Activated T-helper 2 cell treated with anti-CD3 and anti-CD28 coated beads, Interferon-gamma antibody, Interleukin-2, Interleukin-4, amounts not matched to agents 10 μg/mL and 5 μg/mL and 100 μg/mL, durations not matched to agents 14 hours and 24 hours and 36 hours (primary cell): ENCODE measurements at regions not wholly inside any gene's neighbourhood (a gene's known extent, or its start where the extent isn't known, plus 50 kb on each side); places are given as distances from the start of the nearest gene placed in this dataset.

Experiments used
- DNase-seq: peaks from one replicate; pipeline ENCODE4 v3.0.0; 2021; ENCODE audit warnings: low spot score
- H3K27ac Mint-ChIP-seq: one replicate; pipeline ENCODE4 v1.8.0; 2021; ENCODE audit warnings: mixed read lengths
- H3K27me3 Mint-ChIP-seq: one replicate; pipeline ENCODE4 v1.8.0; 2021; ENCODE audit warnings: low read depth, mixed read lengths
- H3K36me3 Mint-ChIP-seq: one replicate; pipeline ENCODE4 v1.8.0; 2021; ENCODE audit warnings: low read depth, mixed read lengths
- H3K4me1 Mint-ChIP-seq: one replicate; pipeline ENCODE4 v1.8.0; 2021; ENCODE audit warnings: low read depth, mixed read lengths
- H3K4me3 Mint-ChIP-seq: one replicate; pipeline ENCODE4 v1.8.0; 2021; ENCODE audit warnings: low read depth, mild to moderate bottlenecking, moderate library complexity, mixed read lengths
- H3K9me3 Mint-ChIP-seq: one replicate; pipeline ENCODE4 v1.8.0; 2021; ENCODE audit warnings: mixed read lengths
- intact Hi-C: fragments of 100-400 bp; cut with micrococcal nuclease; formaldehyde crosslinking; loops from one replicate; pipeline ENCODE4 v1.15.1; 2023

GRCh38 chr9:18022642-18023041 lies 443.8 kb downstream of the SH3GL2 start:
- H3K27ac Mint-ChIP-seq, result no peak overlapping the region
- H3K27me3 Mint-ChIP-seq, result no peaks in the 10 kb centered on the region
- no peak overlapping the region for H3K4me3 Mint-ChIP-seq
- no peak for DNase-seq
- peaks cover 7% of the 10 kb centered on the region for H3K9me3 Mint-ChIP-seq
- intact Hi-C loops, result no loop called here
- no peaks in the 10 kb centered on the region for H3K36me3 Mint-ChIP-seq
- H3K4me1 Mint-ChIP-seq, result no peaks in the 10 kb centered on the region

GRCh38 chr9:18023332-18023731 lies 444.5 kb downstream of the SH3GL2 start:
- no peak for DNase-seq
- H3K27me3 Mint-ChIP-seq, result no peaks in the 10 kb centered on the region
- no peak overlapping the region for H3K4me3 Mint-ChIP-seq
- H3K36me3 Mint-ChIP-seq, result no peaks in the 10 kb centered on the region
- H3K27ac Mint-ChIP-seq, result no peak overlapping the region
- H3K4me1 Mint-ChIP-seq, result no peaks in the 10 kb centered on the region
- peaks cover 7% of the 10 kb centered on the region for H3K9me3 Mint-ChIP-seq
- intact Hi-C loops, result no loop called here

GRCh38 chr9:18032636-18033035 lies 441.3 kb upstream of the ADAMTSL1 start:
- intact Hi-C loops, result no loop called here
- peaks cover 6% of the 10 kb centered on the region for H3K9me3 Mint-ChIP-seq
- no peaks in the 10 kb centered on the region for H3K4me1 Mint-ChIP-seq
- no peak for DNase-seq
- H3K27ac Mint-ChIP-seq, result no peak overlapping the region
- H3K36me3 Mint-ChIP-seq, result no peaks in the 10 kb centered on the region
- no peaks in the 10 kb centered on the region for H3K27me3 Mint-ChIP-seq
- H3K4me3 Mint-ChIP-seq, result no peak overlapping the region

- Mint-ChIP-seq H3K36me3 (no peaks in the 10 kb centered on the region), H3K27ac (no peak overlapping the region), H3K27me3 (no peaks in the 10 kb centered on the region), H3K4me3 (no peak overlapping the region), H3K4me1 (no peaks in the 10 kb centered on the region), H3K9me3 (no peaks in the 10 kb centered on the region)
- intact Hi-C loops, result no loop called here
- DNase-seq, result no peak
Observed at GRCh38 chr9:18036422-18037187, 437.3 kb upstream of the ADAMTSL1 start.

- Mint-ChIP-seq H3K9me3 (no peaks in the 10 kb centered on the region), H3K27ac (no peak overlapping the region), H3K4me1 (no peaks in the 10 kb centered on the region), H3K36me3 (no peaks in the 10 kb centered on the region), H3K4me3 (no peak overlapping the region), H3K27me3 (no peaks in the 10 kb centered on the region)
- intact Hi-C loops, result no loop called here
- no peak for DNase-seq
Observed at GRCh38 chr9:18037981-18038380, 436.0 kb upstream of the ADAMTSL1 start.

GRCh38 chr9:18040327-18040726 lies 433.6 kb upstream of the ADAMTSL1 start:
- no peaks in the 10 kb centered on the region for H3K36me3 Mint-ChIP-seq
- no peaks in the 10 kb centered on the region for H3K4me1 Mint-ChIP-seq
- H3K9me3 Mint-ChIP-seq, result no peaks in the 10 kb centered on the region
- intact Hi-C loops, result no loop called here
- DNase-seq, result no peak
- no peak overlapping the region for H3K4me3 Mint-ChIP-seq
- H3K27me3 Mint-ChIP-seq, result no peaks in the 10 kb centered on the region
- H3K27ac Mint-ChIP-seq, result no peak overlapping the region

GRCh38 chr9:18043978-18044377 lies 430.0 kb upstream of the ADAMTSL1 start:
- Mint-ChIP-seq H3K36me3 (no peaks in the 10 kb centered on the region), H3K4me1 (no peaks in the 10 kb centered on the region), H3K27me3 (no peaks in the 10 kb centered on the region), H3K9me3 (no peaks in the 10 kb centered on the region), H3K4me3 (no peak overlapping the region), H3K27ac (no peak overlapping the region)
- DNase-seq, result no peak
- intact Hi-C loops, result no loop called here

- Mint-ChIP-seq H3K27me3 (no peaks in the 10 kb centered on the region), H3K4me3 (no peak overlapping the region), H3K36me3 (no peaks in the 10 kb centered on the region), H3K4me1 (no peaks in the 10 kb centered on the region), H3K9me3 (no peaks in the 10 kb centered on the region), H3K27ac (no peak overlapping the region)
- DNase-seq, result no peak
- intact Hi-C loops, result no loop called here
Observed at GRCh38 chr9:18045326-18045725, 428.6 kb upstream of the ADAMTSL1 start.

GRCh38 chr9:18046068-18046467 lies 427.9 kb upstream of the ADAMTSL1 start:
- Mint-ChIP-seq H3K27ac (no peak overlapping the region), H3K36me3 (no peaks in the 10 kb centered on the region), H3K9me3 (no peaks in the 10 kb centered on the region), H3K4me3 (no peak overlapping the region), H3K27me3 (no peaks in the 10 kb centered on the region), H3K4me1 (no peaks in the 10 kb centered on the region)
- no peak for DNase-seq
- intact Hi-C loops, result no loop called here

GRCh38 chr9:18051638-18052037 lies 422.3 kb upstream of the ADAMTSL1 start:
- DNase-seq, result no peak
- Mint-ChIP-seq H3K27me3 (no peaks in the 10 kb centered on the region), H3K4me1 (peaks cover 3% of the 10 kb centered on the region), H3K36me3 (no peaks in the 10 kb centered on the region), H3K27ac (no peak overlapping the region), H3K9me3 (no peaks in the 10 kb centered on the region), H3K4me3 (no peak overlapping the region)
- intact Hi-C loops, result no loop called here

GRCh38 chr9:18052060-18052459 lies 421.9 kb upstream of the ADAMTSL1 start:
- H3K27ac Mint-ChIP-seq, result no peak overlapping the region
- H3K27me3 Mint-ChIP-seq, result no peaks in the 10 kb centered on the region
- H3K4me1 Mint-ChIP-seq, result peaks cover 3% of the 10 kb centered on the region
- no peaks in the 10 kb centered on the region for H3K36me3 Mint-ChIP-seq
- DNase-seq, result no peak
- H3K9me3 Mint-ChIP-seq, result no peaks in the 10 kb centered on the region
- H3K4me3 Mint-ChIP-seq, result no peak overlapping the region
- intact Hi-C loops, result no loop called here

GRCh38 chr9:18056269-18056992 lies 417.5 kb upstream of the ADAMTSL1 start:
- Mint-ChIP-seq H3K4me1 (peaks cover 3% of the 10 kb centered on the region), H3K9me3 (no peaks in the 10 kb centered on the region), H3K27me3 (no peaks in the 10 kb centered on the region), H3K36me3 (no peaks in the 10 kb centered on the region), H3K4me3 (no peak overlapping the region), H3K27ac (no peak overlapping the region)
- DNase-seq, result no peak
- intact Hi-C loops, result no loop called here

- intact Hi-C loops, result no loop called here
- DNase-seq, result no peak
- no peak overlapping the region for H3K27ac Mint-ChIP-seq
- peaks cover 3% of the 10 kb centered on the region for H3K4me1 Mint-ChIP-seq
- no peaks in the 10 kb centered on the region for H3K36me3 Mint-ChIP-seq
- no peaks in the 10 kb centered on the region for H3K9me3 Mint-ChIP-seq
- H3K4me3 Mint-ChIP-seq, result no peak overlapping the region
- H3K27me3 Mint-ChIP-seq, result no peaks in the 10 kb centered on the region
Observed at GRCh38 chr9:18056993-18057369, 417.0 kb upstream of the ADAMTSL1 start.
